Chondrocyte (in vitro differentiated cells): ENCODE measurements at regions not wholly inside any gene's neighbourhood (a gene's known extent, or its start where the extent isn't known, plus 50 kb on each side); places are given as distances from the start of the nearest gene placed in this dataset.
"Not testable (repeated sequence)": the region's sequence is repeated elsewhere in the genome, so short reads cannot be mapped to it uniquely, and the experiment has no call there.

Experiments used
- DNase-seq: peaks from one replicate; pipeline ENCODE4 v3.0.0; 2021; ENCODE audit warnings: mixed read lengths, low spot score
- H3K27ac Mint-ChIP-seq: one replicate; pipeline ENCODE4 v1.8.0; 2021; ENCODE audit warnings: mild to moderate bottlenecking, moderate library complexity, mixed read lengths; ENCODE audit not compliant: unreplicated experiment
- H3K27me3 Mint-ChIP-seq: 2 replicates; pipeline ENCODE4 v1.8.0; 2021; ENCODE audit warnings: low read depth, mixed read lengths
- H3K36me3 Mint-ChIP-seq: 2 replicates; pipeline ENCODE4 v1.8.0; 2021; ENCODE audit warnings: low read depth, mixed read lengths
- H3K4me1 Mint-ChIP-seq: 2 replicates; pipeline ENCODE4 v1.8.0; 2021; ENCODE audit warnings: low read depth, mild to moderate bottlenecking, mixed read lengths
- H3K4me3 Mint-ChIP-seq: one replicate; pipeline ENCODE4 v1.8.0; 2021; ENCODE audit warnings: mild to moderate bottlenecking, moderate library complexity, mixed read lengths; ENCODE audit not compliant: unreplicated experiment
- H3K9me3 Mint-ChIP-seq: 2 replicates; pipeline ENCODE4 v1.8.0; 2021; ENCODE audit warnings: low read depth, mixed read lengths
- TF ChIP-seq, protein P1 (sequence below): fragments of 200-600 bp; sonication (generic); IDR thresholded peaks from 2 replicates; pipeline ENCODE4 v1.5.0; 2021; ENCODE audit warnings: antibody characterized with exemption, mild to moderate bottlenecking, moderate library complexity

DNA sequence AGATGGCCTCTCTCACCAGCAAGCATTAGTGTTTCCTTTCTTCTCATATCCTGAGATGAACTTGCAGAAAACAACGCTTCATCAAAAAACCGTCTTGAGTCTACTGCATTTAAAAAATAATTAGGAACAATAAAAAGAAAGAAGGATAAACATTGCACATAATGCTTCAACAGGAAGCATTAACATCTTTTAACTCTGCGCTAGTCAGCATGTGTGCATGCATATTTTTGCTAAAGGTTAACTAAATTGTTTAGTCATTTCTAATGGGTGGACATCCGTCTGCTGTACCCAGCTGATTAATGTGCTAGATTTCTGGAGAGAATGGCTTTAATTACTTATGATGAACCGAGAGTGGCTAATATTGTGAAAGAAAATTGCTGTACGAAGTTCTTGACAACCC is 349.3 kb downstream of the SOX4 start:
- DNase-seq = no peak

DNA sequence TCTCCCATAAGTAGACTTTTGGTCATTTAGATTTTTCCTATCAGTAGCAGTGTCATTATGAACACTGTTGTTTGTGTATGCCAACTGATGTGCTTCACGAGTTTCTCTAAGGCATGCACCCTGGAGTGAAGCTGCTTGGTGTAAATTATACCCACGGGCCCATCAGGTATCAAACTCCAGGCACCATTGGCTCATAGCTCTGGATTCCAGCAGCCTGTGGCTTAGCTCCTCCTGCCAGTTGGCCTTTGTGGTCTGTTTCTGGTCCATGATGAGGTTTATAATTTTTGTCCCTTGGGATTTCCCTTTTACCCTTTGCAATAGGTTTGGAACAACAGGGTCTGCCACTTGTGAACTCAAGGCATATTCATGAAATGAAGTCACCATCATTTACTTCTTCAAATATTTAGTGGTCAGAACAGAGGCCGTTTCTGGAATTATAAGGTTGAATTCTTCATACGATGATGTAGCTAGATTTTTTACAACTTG is 350.5 kb downstream of the PRL start:
- Mint-ChIP-seq H3K27ac (peak overlapping the region; percentile 89), H3K4me1 (peaks cover 67% of the 10 kb centered on the region)
- no peak for DNase-seq

More for the DNA sequence above, 349.3 kb downstream of the SOX4 start:
- Mint-ChIP-seq H3K4me3 (no peak overlapping the region), H3K9me3 (no peaks in the 10 kb centered on the region), H3K27me3 (no peaks in the 10 kb centered on the region), H3K36me3 (no peaks in the 10 kb centered on the region), H3K27ac (no peak overlapping the region), H3K4me1 (peaks cover 43% of the 10 kb centered on the region)
- TF ChIP-seq, protein P1, sequence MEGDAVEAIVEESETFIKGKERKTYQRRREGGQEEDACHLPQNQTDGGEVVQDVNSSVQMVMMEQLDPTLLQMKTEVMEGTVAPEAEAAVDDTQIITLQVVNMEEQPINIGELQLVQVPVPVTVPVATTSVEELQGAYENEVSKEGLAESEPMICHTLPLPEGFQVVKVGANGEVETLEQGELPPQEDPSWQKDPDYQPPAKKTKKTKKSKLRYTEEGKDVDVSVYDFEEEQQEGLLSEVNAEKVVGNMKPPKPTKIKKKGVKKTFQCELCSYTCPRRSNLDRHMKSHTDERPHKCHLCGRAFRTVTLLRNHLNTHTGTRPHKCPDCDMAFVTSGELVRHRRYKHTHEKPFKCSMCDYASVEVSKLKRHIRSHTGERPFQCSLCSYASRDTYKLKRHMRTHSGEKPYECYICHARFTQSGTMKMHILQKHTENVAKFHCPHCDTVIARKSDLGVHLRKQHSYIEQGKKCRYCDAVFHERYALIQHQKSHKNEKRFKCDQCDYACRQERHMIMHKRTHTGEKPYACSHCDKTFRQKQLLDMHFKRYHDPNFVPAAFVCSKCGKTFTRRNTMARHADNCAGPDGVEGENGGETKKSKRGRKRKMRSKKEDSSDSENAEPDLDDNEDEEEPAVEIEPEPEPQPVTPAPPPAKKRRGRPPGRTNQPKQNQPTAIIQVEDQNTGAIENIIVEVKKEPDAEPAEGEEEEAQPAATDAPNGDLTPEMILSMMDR = no peak

DNA sequence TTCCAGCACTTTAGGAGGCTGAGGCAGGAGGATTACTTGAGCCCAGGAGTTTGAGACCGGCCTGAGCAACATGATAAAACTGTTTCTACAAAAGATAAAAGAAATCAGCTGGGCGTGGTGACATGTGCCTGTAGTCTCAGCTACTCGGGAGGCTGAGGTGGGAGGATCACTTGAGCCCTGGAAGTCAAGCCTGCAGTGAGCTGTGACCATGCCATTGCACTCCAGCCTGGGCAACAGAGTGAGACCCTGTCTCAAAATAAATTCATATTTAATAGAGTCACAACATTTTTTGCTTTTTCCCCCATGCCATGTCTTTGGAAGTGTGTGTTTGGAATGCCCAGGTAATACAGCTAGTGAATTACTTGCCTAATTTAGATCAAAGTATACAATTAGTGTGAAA is 349.6 kb downstream of the PRL start:
- DNase-seq, H3K9me3 Mint-ChIP-seq, H3K4me3 Mint-ChIP-seq, H3K27me3 Mint-ChIP-seq, H3K36me3 Mint-ChIP-seq: not testable (repeated sequence)
- peaks cover 71% of the 10 kb centered on the region for H3K4me1 Mint-ChIP-seq
- peak overlapping the region; percentile 89 for H3K27ac Mint-ChIP-seq

More for the DNA sequence above, 350.5 kb downstream of the PRL start:
- H3K9me3 Mint-ChIP-seq = no peaks in the 10 kb centered on the region
- no peak overlapping the region for H3K4me3 Mint-ChIP-seq
- TF ChIP-seq, protein P1 = no peak
- no peaks in the 10 kb centered on the region for H3K27me3 Mint-ChIP-seq
- H3K36me3 Mint-ChIP-seq = no peaks in the 10 kb centered on the region

DNA sequence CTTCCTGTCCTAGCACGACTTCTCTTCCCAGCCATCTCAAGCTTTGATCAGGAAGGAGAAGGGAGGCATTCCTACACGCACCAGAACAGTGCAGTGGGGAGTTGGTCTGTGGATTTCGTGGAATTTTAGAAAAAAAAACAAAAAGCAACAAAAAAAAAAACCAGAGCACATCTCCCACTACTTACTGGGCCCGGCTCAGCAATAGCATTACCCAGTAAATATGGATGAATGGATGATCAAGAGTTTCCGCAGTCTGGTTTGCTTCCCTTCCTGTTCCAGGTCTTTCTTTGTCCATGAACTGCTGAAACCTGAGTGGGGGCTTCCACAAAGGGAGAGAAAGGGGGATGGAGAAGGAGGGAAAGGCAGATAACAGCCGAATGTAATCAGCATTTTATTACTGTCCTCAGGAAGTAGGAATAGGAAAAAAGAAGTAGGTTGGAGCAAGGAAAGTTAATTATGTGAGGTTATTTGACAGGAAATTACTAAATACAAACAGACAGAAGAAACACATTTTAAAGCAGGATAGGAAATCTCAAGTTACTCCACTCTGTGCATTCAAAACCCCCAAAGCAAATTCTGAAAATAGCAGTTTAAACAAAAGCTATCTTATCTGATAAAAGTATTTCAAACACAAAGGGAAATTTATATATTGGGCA is 349.0 kb downstream of the PRL start:
- peak overlapping the region; percentile 52 for H3K4me3 Mint-ChIP-seq
- no peaks in the 10 kb centered on the region for H3K9me3 Mint-ChIP-seq
- peak overlapping the region; percentile 89 for H3K27ac Mint-ChIP-seq
- TF ChIP-seq, protein P1 = peak; percentile 4
- no peaks in the 10 kb centered on the region for H3K36me3 Mint-ChIP-seq
- DNase-seq = no peak
- no peaks in the 10 kb centered on the region for H3K27me3 Mint-ChIP-seq
- peaks cover 65% of the 10 kb centered on the region for H3K4me1 Mint-ChIP-seq

GRCh38 chr6:21949211-21949801 is 347.5 kb downstream of the PRL start:
- no peak overlapping the region for H3K4me3 Mint-ChIP-seq
- no peaks in the 10 kb centered on the region for H3K36me3 Mint-ChIP-seq
- peaks cover 71% of the 10 kb centered on the region for H3K4me1 Mint-ChIP-seq
- TF ChIP-seq, protein P1 = no peak
- H3K27me3 Mint-ChIP-seq = no peaks in the 10 kb centered on the region
- H3K9me3 Mint-ChIP-seq = no peaks in the 10 kb centered on the region
- DNase-seq = no peak
- peak overlapping the region; percentile 42 for H3K27ac Mint-ChIP-seq

GRCh38 chr6:21952367-21952766 is 344.5 kb downstream of the PRL start:
- Mint-ChIP-seq H3K4me3 (no peak overlapping the region), H3K27ac (no peak overlapping the region), H3K27me3 (no peaks in the 10 kb centered on the region), H3K4me1 (peaks cover 63% of the 10 kb centered on the region), H3K9me3 (no peaks in the 10 kb centered on the region), H3K36me3 (no peaks in the 10 kb centered on the region)
- TF ChIP-seq, protein P1 = no peak
- DNase-seq = no peak
